ENCODE measurements at regions not wholly inside any gene's neighbourhood (a gene's known extent, or its start where the extent isn't known, plus 50 kb on each side); places are given as distances from the start of the nearest gene placed in this dataset.
"Not testable (repeated sequence)": the region's sequence is repeated elsewhere in the genome, so short reads cannot be mapped to it uniquely, and the experiment has no call there.

DNA sequence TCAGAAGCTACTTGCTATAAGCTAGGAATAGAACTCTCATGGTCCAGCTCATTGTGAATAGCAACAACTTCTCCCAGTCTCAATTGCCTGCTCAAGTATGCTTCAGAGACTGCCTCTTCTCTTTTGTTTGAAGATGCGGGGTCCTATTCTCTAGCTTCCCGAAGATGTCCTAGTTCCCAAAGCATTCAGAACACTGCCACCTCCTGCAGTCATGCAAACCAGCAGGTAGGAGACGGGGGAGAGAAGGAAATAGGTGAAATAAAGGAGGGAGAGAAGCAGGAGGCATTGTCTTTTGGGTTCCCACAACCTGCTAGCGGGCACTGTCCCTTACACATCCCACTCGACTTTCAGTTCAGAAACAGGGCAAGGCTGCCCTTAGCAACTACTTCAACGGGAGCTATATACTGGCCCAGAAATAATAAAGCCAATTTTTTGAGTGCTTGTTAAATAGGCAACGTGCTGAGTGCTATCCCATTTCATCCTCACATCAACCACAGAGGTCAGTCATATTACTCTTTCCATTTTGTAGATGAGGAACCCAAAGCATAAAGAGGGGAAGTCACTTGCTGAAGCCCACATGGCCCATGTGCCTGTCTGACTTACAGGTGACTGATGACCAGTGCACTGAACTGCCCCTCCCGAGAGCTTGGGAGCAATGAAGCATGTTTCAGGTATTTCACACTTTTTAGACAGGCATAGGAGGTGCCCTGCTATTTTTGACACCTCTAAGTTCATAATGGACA is 61.9 kb upstream of the ATXN1 start:
- no peak for FAIRE-seq

DNA sequence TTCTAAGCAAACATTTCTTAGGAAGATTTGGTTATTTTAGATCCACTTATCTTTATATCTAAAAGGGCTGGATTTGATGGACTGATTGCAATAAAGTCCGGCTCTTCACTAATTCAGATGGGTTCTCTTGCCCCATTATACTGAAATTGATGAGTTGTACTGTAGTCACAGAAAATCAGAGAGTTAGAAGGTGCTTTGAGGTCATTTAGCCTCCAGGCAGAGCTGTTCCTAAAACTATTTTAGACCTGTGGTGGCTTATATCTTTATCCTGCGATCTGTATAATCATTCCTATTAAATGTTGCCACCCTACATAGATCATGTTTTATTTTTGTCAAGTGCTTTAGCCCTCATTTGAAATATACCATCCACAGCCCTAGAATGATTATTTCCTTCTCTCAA is 61.3 kb upstream of the ATXN1 start:
- FAIRE-seq = no peak

DNA sequence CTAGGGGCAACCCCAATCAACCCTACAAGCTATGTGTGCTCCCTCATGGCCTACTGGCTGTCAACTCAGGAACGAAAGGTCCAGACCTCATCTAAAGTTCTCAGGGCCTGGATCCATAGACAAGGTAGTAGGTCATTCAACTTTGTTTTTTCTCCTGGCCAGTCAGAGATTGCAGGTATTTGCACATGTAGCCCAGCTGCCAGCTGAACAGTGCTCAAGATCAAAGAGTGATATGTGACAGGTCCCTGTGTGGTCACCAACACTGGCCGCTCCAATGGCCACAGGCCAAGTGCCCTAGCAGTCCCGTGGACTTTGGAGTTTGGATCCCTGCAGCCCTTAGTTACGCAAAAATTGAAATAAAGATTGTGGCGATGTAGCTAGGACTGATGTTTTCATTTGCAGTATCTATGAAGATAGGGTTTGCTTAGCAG is 60.6 kb upstream of the ATXN1 start:
- FAIRE-seq = no peak

DNA sequence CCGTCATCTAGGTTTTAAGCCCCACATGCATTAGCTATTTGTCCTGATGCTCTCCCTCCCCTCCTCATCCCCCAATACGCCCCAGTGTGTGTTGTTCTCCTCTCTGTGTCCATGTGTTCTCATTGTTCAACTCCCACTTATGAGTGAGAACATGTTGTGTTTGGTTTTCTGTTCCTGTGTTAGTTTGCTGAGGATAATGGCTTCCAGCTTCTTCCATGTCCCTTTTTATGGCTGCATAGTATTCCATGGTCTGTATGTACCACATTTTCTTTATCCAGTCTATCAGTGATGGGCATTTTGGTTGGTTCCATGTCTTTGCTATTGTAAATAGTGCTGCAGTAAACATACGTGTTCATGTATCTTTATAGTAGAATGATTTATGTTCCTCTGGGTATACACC is 59.0 kb upstream of the ATXN1 start:
- not testable (repeated sequence) for FAIRE-seq

DNA sequence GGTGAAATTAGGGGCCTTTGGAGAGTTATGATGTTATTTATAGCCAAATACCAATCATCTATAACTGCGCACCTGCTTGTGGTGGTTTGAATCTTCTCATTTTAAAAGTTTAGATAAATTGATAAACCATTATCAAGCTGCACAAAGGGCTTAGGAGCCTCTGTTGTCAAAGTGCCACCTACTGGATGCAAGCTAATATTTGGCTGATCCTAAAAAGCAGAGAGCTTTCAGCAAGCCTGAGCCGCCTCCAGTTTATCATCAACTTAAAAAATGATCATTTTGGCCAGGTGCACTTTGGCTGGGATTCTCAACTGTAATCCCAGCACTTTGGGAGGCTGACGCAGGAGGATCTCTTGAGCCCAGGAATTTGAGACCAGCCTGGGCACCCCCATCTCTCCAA is 58.5 kb upstream of the ATXN1 start:
- no peak for FAIRE-seq

DNA sequence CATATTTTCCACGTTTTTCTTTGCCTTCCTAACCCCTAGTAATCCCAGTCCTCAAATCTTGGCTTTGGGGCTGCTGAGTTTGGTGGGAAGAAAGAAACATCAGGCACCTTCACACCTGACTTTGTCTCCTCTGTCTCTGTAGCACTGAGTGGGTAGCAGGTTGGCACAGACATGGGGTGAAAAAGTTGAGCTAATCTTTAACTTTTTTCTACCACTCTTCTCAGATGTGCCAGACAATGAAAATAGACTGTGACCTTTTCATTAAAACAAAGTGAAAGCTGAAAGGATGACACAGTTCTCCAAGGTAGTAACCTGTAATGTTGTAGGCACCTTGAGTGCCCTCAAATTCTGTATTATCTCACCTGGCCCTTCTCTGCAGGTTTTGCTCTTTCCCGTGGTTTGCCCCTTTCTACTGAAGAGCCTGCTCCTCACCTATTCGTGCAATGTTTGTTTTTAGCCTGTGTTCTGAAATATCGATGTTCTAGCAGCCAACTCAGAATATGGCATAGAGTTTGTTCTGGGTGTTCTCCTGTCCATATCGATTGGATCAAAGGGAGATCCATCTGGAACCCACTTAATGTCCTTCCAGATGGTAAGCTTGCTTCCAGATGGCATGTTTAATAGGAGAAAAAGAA is 57.8 kb upstream of the ATXN1 start:
- no peak for FAIRE-seq

DNA sequence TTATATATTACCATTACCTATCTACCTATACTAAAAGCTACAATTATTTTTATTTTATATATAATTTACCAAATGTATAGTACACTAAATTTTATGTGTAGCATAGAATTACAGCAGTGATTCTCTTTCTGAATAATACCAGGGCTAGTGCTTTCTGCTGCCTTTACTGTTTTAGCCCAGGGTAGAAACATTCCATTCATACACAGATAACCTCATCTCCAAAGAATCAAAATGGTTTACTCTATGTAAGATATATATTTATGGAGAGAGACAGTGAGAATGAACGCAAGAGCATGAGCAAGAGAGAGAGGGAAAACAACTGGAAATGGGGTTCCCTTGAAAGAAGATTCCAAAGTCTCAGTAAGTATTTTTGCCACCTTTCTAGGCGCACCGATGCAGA is 56.3 kb upstream of the ATXN1 start:
- FAIRE-seq = no peak

DNA sequence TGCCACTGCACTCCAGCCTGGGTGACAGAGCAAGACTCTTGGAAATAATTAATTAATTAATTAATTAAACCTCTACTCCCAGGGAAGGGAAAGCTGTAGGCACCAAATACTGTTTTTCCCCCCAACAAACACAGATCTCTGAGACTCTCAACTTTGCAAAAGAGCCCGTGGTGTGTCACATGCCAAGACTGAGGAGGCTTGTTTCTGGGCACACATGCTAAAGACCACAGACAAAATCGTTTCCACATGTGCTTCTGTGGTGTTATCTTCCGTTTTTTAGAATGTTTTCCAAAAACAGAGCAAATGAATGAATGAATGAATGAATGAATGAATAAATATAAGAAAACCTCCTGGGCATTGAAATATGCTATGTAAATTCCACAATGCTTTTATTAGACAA is 55.6 kb upstream of the ATXN1 start:
- no peak for FAIRE-seq

DNA sequence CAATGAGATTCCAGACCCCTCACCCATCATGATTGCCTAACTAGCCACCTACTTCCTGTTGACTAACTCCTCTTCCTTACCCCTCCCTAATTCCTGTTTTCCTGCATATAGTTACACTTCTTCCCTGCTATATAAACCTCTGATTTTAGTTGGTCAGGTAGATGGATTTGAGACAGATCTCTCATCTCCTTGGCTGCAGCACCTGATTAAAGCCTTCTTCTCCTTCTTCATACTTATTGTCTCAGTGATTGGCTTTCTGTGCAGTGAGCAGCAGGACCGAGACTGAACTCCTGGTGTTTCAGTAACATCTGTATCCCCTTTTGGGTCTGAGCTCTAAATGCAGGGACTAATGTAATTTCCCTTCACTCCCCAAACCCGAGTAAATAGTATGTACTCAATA is 51.7 kb upstream of the ATXN1 start:
- no peak for FAIRE-seq

DNA sequence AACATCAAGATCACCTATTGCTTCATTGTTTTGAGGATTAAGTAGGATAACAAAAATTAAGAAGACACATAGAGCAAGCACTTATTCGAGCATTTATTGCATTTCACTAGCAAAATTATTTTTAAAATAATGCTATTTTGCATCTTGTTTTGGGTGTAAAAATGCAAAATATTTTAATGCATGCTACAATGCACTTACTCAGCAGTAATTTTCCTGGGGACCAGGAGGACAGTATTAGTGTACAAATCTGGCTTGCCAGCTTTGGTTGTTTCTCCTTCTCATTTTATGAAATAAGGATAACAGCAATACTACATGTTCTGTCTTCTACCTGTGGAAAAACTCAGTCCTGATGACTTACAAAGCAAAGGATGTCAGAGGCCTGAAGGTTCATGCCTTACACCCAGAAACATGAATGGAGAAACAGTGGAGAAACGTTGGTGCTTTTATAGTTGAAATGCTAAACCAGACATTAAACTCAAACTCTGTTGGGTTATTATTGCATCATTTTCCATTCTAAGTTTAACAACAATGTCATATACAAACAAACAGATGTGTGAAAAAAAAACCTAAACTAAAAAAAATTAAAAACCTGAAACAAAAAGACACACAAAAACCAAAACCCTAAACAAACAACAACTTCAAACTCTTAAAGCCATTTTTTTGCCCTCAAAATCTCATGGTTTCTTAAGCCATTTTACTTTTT is 50.2 kb upstream of the ATXN1 start:
- no peak for FAIRE-seq

All from islet of Langerhans (tissue), 1 donor.